Stimulated activated naive CD8-positive, alpha-beta T cell treated with anti-CD3 and anti-CD28 coated beads, Interleukin-15, amount 100 ng/mL, for 72 hours (primary cell): ENCODE measurements at regions not wholly inside any gene's neighbourhood (a gene's known extent, or its start where the extent isn't known, plus 50 kb on each side); places are given as distances from the start of the nearest gene placed in this dataset.
A peak's percentile ranks its signal among the peaks of the same experiment; 100 is the strongest.

Experiments used
- ATAC-seq: fragments of 150-1000 bp; cut with Tn5 transposase; 2 replicates; pipeline ENCODE4 v1.10.0; 2021; ENCODE audit warnings: mild to moderate bottlenecking, moderate library complexity
- DNase-seq, 2 donors: peaks; one replicate each; pipeline ENCODE4 v3.0.0; 2021 to 2022
- H3K27ac Mint-ChIP-seq, 2 donors: one replicate each; pipeline ENCODE4 v1.8.0; 2022; ENCODE audit warnings: mild to moderate bottlenecking in 2 of 2, mixed read lengths in 2 of 2, moderate library complexity in 2 of 2
- H3K27me3 Mint-ChIP-seq: one replicate; pipeline ENCODE4 v1.8.0; 2022; ENCODE audit warnings: mixed read lengths
- H3K4me1 Mint-ChIP-seq: one replicate; pipeline ENCODE4 v1.8.0; 2022; ENCODE audit warnings: mild to moderate bottlenecking, mixed read lengths
- H3K4me3 Mint-ChIP-seq, 2 donors: one replicate each; pipeline ENCODE4 v1.8.0; 2022; ENCODE audit warnings: mild to moderate bottlenecking in 2 of 2, mixed read lengths in 2 of 2, moderate library complexity in 1 of 2
- H3K9me3 Mint-ChIP-seq, 2 donors: one replicate each; pipeline ENCODE4 v1.8.0; 2022; ENCODE audit warnings: mixed read lengths in 2 of 2

GRCh38 chr11:37632748-37633147 lies 1034.7 kb upstream of the RAG2 start:
- H3K4me1 Mint-ChIP-seq: no peaks in the 10 kb centered on the region
- DNase-seq: no peak
- H3K9me3 Mint-ChIP-seq: peaks cover 0 to 4% of the 10 kb centered on the region in 2 donors
- H3K27me3 Mint-ChIP-seq: no peaks in the 10 kb centered on the region
- H3K27ac Mint-ChIP-seq: no peak overlapping the region
- H3K4me3 Mint-ChIP-seq: no peak overlapping the region
- ATAC-seq: no peak

GRCh38 chr11:37630866-37631265 lies 1032.8 kb upstream of the RAG2 start:
- Mint-ChIP-seq H3K4me3 (no peak overlapping the region), H3K4me1 (no peaks in the 10 kb centered on the region), H3K9me3 (no peaks in the 10 kb centered on the region), H3K27ac (no peak overlapping the region), H3K27me3 (no peaks in the 10 kb centered on the region)
- DNase-seq (no peak), ATAC-seq (no peak)

- peaks cover 18 to 25% of the 10 kb centered on the region in 2 donors for H3K9me3 Mint-ChIP-seq
Observed at GRCh38 chr11:37623778-37624177, 1025.7 kb upstream of the RAG2 start.

GRCh38 chr11:37621662-37622061 lies 1023.6 kb upstream of the RAG2 start:
- H3K27ac Mint-ChIP-seq: peak overlapping the region in 1 of 2 donors; percentile 45
- DNase-seq (no peak), ATAC-seq (no peak)
- H3K4me1 Mint-ChIP-seq: no peaks in the 10 kb centered on the region
- H3K9me3 Mint-ChIP-seq: peaks cover 22 to 37% of the 10 kb centered on the region in 2 donors
- H3K4me3 Mint-ChIP-seq: no peak overlapping the region
- no peaks in the 10 kb centered on the region for H3K27me3 Mint-ChIP-seq

More at GRCh38 chr11:37623778-37624177, 1025.7 kb upstream of the RAG2 start:
- no peaks in the 10 kb centered on the region for H3K4me1 Mint-ChIP-seq
- ATAC-seq (no peak), DNase-seq (no peak)
- H3K4me3 Mint-ChIP-seq: no peak overlapping the region
- H3K27ac Mint-ChIP-seq: no peak overlapping the region
- no peaks in the 10 kb centered on the region for H3K27me3 Mint-ChIP-seq

GRCh38 chr11:37616291-37616690 lies 1018.3 kb upstream of the RAG2 start:
- H3K9me3 Mint-ChIP-seq: peaks cover 11 to 21% of the 10 kb centered on the region in 2 donors
- DNase-seq (no peak), ATAC-seq (no peak)
- H3K27ac Mint-ChIP-seq: no peak overlapping the region
- no peak overlapping the region for H3K4me3 Mint-ChIP-seq
- no peaks in the 10 kb centered on the region for H3K4me1 Mint-ChIP-seq
- H3K27me3 Mint-ChIP-seq: no peaks in the 10 kb centered on the region

GRCh38 chr11:37613031-37613430 lies 1015.0 kb upstream of the RAG2 start:
- ATAC-seq: no peak
- Mint-ChIP-seq H3K27me3 (no peaks in the 10 kb centered on the region), H3K4me3 (no peak overlapping the region), H3K27ac (no peak overlapping the region), H3K9me3 (peaks cover 3 to 6% of the 10 kb centered on the region in 2 donors), H3K4me1 (no peaks in the 10 kb centered on the region)
- DNase-seq: no peak

GRCh38 chr11:37612146-37612545 lies 1014.1 kb upstream of the RAG2 start:
- H3K27ac Mint-ChIP-seq: no peak overlapping the region
- no peaks in the 10 kb centered on the region for H3K4me1 Mint-ChIP-seq
- no peaks in the 10 kb centered on the region for H3K27me3 Mint-ChIP-seq
- DNase-seq (no peak), ATAC-seq (no peak)
- peaks cover 0 to 7% of the 10 kb centered on the region in 2 donors for H3K9me3 Mint-ChIP-seq
- H3K4me3 Mint-ChIP-seq: no peak overlapping the region

GRCh38 chr11:37605229-37605628 lies 1007.2 kb upstream of the RAG2 start:
- H3K27me3 Mint-ChIP-seq: no peaks in the 10 kb centered on the region
- H3K4me3 Mint-ChIP-seq: no peak overlapping the region
- ATAC-seq: no peak
- no peak overlapping the region for H3K27ac Mint-ChIP-seq
- DNase-seq: no peak
- no peaks in the 10 kb centered on the region for H3K4me1 Mint-ChIP-seq
- peaks cover 19 to 24% of the 10 kb centered on the region in 2 donors for H3K9me3 Mint-ChIP-seq

- Mint-ChIP-seq H3K27me3 (no peaks in the 10 kb centered on the region), H3K4me3 (no peak overlapping the region), H3K4me1 (no peaks in the 10 kb centered on the region), H3K9me3 (peaks cover 19 to 27% of the 10 kb centered on the region in 2 donors), H3K27ac (no peak overlapping the region)
- DNase-seq (no peak), ATAC-seq (no peak)
Observed at GRCh38 chr11:37598381-37598780, 1000.3 kb upstream of the RAG2 start.

GRCh38 chr11:37597776-37598175 lies 999.7 kb upstream of the RAG2 start:
- H3K27me3 Mint-ChIP-seq: no peaks in the 10 kb centered on the region
- ATAC-seq: no peak
- H3K27ac Mint-ChIP-seq: no peak overlapping the region
- H3K4me3 Mint-ChIP-seq: no peak overlapping the region
- no peak for DNase-seq
- H3K4me1 Mint-ChIP-seq: no peaks in the 10 kb centered on the region
- peaks cover 14 to 21% of the 10 kb centered on the region in 2 donors for H3K9me3 Mint-ChIP-seq

- DNase-seq (no peak), ATAC-seq (no peak)
- H3K4me1 Mint-ChIP-seq: no peaks in the 10 kb centered on the region
- peaks cover 0 to 11% of the 10 kb centered on the region in 2 donors for H3K9me3 Mint-ChIP-seq
- no peak overlapping the region for H3K4me3 Mint-ChIP-seq
- no peaks in the 10 kb centered on the region for H3K27me3 Mint-ChIP-seq
- H3K27ac Mint-ChIP-seq: no peak overlapping the region
Observed at GRCh38 chr11:37595845-37596244, 997.8 kb upstream of the RAG2 start.

- Mint-ChIP-seq H3K4me1 (no peaks in the 10 kb centered on the region), H3K27ac (no peak overlapping the region), H3K4me3 (no peak overlapping the region), H3K9me3 (peaks cover 0 to 8% of the 10 kb centered on the region in 2 donors), H3K27me3 (no peaks in the 10 kb centered on the region)
- DNase-seq (no peak), ATAC-seq (no peak)
Observed at GRCh38 chr11:37574361-37574760, 976.3 kb upstream of the RAG2 start.

- no peaks in the 10 kb centered on the region for H3K27me3 Mint-ChIP-seq
- no peak overlapping the region for H3K27ac Mint-ChIP-seq
- H3K4me1 Mint-ChIP-seq: no peaks in the 10 kb centered on the region
- H3K9me3 Mint-ChIP-seq: peaks cover 0 to 8% of the 10 kb centered on the region in 2 donors
- no peak for DNase-seq
- ATAC-seq: no peak
- H3K4me3 Mint-ChIP-seq: no peak overlapping the region
Observed at GRCh38 chr11:37572491-37573171, 974.6 kb upstream of the RAG2 start.

GRCh38 chr11:37571246-37571645 lies 973.2 kb upstream of the RAG2 start:
- Mint-ChIP-seq H3K4me3 (no peak overlapping the region), H3K4me1 (no peaks in the 10 kb centered on the region), H3K27ac (no peak overlapping the region), H3K27me3 (no peaks in the 10 kb centered on the region), H3K9me3 (peaks cover 0 to 8% of the 10 kb centered on the region in 2 donors)
- DNase-seq (no peak), ATAC-seq (no peak)

- no peaks in the 10 kb centered on the region for H3K9me3 Mint-ChIP-seq
Observed at GRCh38 chr11:37560991-37561390, 963.0 kb upstream of the RAG2 start.

GRCh38 chr11:37560346-37560745 lies 962.3 kb upstream of the RAG2 start:
- Mint-ChIP-seq H3K9me3 (no peaks in the 10 kb centered on the region), H3K27ac (no peak overlapping the region), H3K4me1 (no peaks in the 10 kb centered on the region), H3K4me3 (no peak overlapping the region), H3K27me3 (no peaks in the 10 kb centered on the region)
- no peak for ATAC-seq
- no peak for DNase-seq

More at GRCh38 chr11:37560991-37561390, 963.0 kb upstream of the RAG2 start:
- Mint-ChIP-seq H3K4me1 (no peaks in the 10 kb centered on the region), H3K27ac (no peak overlapping the region), H3K4me3 (no peak overlapping the region), H3K27me3 (no peaks in the 10 kb centered on the region)
- no peak for ATAC-seq
- DNase-seq: no peak
